ENCODE measurements at regions not wholly inside any gene's neighbourhood (a gene's known extent, or its start where the extent isn't known, plus 50 kb on each side); places are given as distances from the start of the nearest gene placed in this dataset.
"Not testable (repeated sequence)": the region's sequence is repeated elsewhere in the genome, so short reads cannot be mapped to it uniquely, and the experiment has no call there.

DNA sequence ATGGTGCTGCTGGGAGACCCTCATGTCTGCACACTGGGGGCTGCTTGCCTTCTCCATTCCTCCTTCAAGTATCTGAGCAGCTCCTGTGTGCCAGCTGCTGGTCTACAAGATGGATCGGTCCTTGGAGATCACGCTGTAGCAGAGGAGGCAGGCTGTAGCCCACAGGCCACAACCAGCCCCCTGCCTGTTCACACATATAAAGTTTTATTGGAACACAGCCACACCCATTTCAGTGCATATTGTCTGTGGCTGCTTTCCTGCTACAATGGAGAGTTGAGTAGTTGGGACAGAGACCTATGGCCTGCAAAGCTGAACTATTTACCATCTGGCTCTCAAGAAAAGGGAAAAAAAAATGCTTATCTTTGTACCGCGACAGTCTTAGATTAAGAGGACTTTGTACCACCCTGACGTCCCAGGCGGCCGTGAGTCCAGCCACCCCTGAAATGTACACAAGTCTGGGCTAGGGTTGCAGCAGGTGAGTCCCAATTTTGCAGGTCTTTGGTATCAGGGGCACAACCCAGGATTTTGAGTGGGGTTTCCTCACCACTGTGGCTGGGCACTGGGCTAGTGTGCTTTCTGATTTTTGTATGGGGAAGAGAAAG is 179.2 kb upstream of the OSBPL11 start:
- TF ChIP-seq, protein P1, sequence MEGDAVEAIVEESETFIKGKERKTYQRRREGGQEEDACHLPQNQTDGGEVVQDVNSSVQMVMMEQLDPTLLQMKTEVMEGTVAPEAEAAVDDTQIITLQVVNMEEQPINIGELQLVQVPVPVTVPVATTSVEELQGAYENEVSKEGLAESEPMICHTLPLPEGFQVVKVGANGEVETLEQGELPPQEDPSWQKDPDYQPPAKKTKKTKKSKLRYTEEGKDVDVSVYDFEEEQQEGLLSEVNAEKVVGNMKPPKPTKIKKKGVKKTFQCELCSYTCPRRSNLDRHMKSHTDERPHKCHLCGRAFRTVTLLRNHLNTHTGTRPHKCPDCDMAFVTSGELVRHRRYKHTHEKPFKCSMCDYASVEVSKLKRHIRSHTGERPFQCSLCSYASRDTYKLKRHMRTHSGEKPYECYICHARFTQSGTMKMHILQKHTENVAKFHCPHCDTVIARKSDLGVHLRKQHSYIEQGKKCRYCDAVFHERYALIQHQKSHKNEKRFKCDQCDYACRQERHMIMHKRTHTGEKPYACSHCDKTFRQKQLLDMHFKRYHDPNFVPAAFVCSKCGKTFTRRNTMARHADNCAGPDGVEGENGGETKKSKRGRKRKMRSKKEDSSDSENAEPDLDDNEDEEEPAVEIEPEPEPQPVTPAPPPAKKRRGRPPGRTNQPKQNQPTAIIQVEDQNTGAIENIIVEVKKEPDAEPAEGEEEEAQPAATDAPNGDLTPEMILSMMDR (IDR thresholded peaks at IDR 0.05) = not testable (repeated sequence)
- TF ChIP-seq POLR2A (IDR thresholded peaks at IDR 0.05) = not testable (repeated sequence)
